SU-DHL-6 (cell line): ENCODE measurements at regions not wholly inside any gene's neighbourhood (a gene's known extent, or its start where the extent isn't known, plus 50 kb on each side); places are given as distances from the start of the nearest gene placed in this dataset.

Experiments
- H2AFZ ChIP-seq: fragments of 200-600 bp; sonication (generic); 2 replicates; pipeline ENCODE4 v1.6.1; 2014; ENCODE audit warnings: low read depth, mild to moderate bottlenecking, moderate library complexity, mixed read lengths, antibody characterized with exemption, low read length; ENCODE audit not compliant: severe bottlenecking
- H3F3A ChIP-seq: fragments of 200-600 bp; shearing (Covaris generic); 2 replicates; pipeline ENCODE4 v1.6.0; 2016; ENCODE audit warnings: antibody characterized with exemption, mild to moderate bottlenecking; ENCODE audit not compliant: insufficient read depth
- H3K27ac ChIP-seq: fragments of 200-600 bp; sonication (generic); 2 replicates; pipeline ENCODE4 v1.5.1; 2016; ENCODE audit warnings: low read depth, mild to moderate bottlenecking, low read length, moderate library complexity, mixed read lengths
- H3K27me3 ChIP-seq: fragments of 200-600 bp; sonication (generic), shearing (Covaris generic); 2 replicates; pipeline ENCODE4 v1.6.0; 2014; ENCODE audit warnings: mild to moderate bottlenecking, low read length
- H3K36me3 ChIP-seq: fragments of 200-600 bp; sonication (generic); 2 replicates; pipeline ENCODE4 v1.6.1; 2014; ENCODE audit warnings: mild to moderate bottlenecking, low read length, mixed read lengths
- H3K4me2 ChIP-seq: fragments of 300-600, 200-600 bp; shearing (Covaris generic), sonication (generic); 2 replicates; pipeline ENCODE4 v1.6.0; 2014; ENCODE audit warnings: low read length, low read depth, mild to moderate bottlenecking; ENCODE audit not compliant: poor library complexity, severe bottlenecking
- H3K4me3 ChIP-seq: fragments of 200-600 bp; sonication (generic); 2 replicates; pipeline ENCODE4 v1.5.1; 2014; ENCODE audit warnings: antibody characterized with exemption, low read length, mild to moderate bottlenecking, mixed read lengths; ENCODE audit not compliant: insufficient read depth, poor library complexity, severe bottlenecking
- H3K79me2 ChIP-seq: fragments of 200-600 bp; sonication (generic); 2 replicates; pipeline ENCODE4 v1.6.1; 2014; ENCODE audit warnings: mild to moderate bottlenecking, low read length, moderate library complexity; ENCODE audit not compliant: insufficient read depth
- H3K9ac ChIP-seq: fragments of 200-600 bp; sonication (generic); 2 replicates; pipeline ENCODE4 v1.7.0; 2014; ENCODE audit warnings: mild to moderate bottlenecking, low read length
- H3K9me2 ChIP-seq: fragments of 200-600 bp; sonication (generic); replicated peaks from 2 replicates; pipeline ENCODE4 v1.6.1; 2014; ENCODE audit warnings: low read length; ENCODE audit not compliant: insufficient read depth
- H3K9me3 ChIP-seq: fragments of 200-600 bp; sonication (generic); 2 replicates; pipeline ENCODE4 v1.6.1; 2014; ENCODE audit warnings: low read length, mixed read lengths; ENCODE audit not compliant: insufficient read depth
- H4K20me1 ChIP-seq: fragments of 200-600 bp; sonication (generic); 2 replicates; pipeline ENCODE4 v1.6.1; 2014; ENCODE audit warnings: low read depth, mild to moderate bottlenecking, antibody characterized with exemption, low read length, moderate library complexity, mixed read lengths
- CTCF ChIP-seq: fragments of 200-600 bp; sonication (generic); IDR thresholded peaks from one replicate; pipeline ENCODE4 v1.5.1; 2017; ENCODE audit warnings: antibody characterized with exemption, mild to moderate bottlenecking, low read length, moderate library complexity; ENCODE audit not compliant: insufficient read depth, poor library complexity, severe bottlenecking
- EZH2phosphoT487 ChIP-seq: fragments of 200-600 bp; sonication (generic), shearing (Covaris generic); conservative IDR thresholded peaks from 2 replicates; pipeline ENCODE4 v1.6.1; 2018; ENCODE audit warnings: mild to moderate bottlenecking, antibody characterized with exemption, low read length, moderate library complexity, mixed read lengths

GRCh38 chr5:68942169-68942568, 151.6 kb upstream of the SLC30A5 start:
- no peaks in the 10 kb centered on the region for H3F3A ChIP-seq
- no peaks in the 10 kb centered on the region for H4K20me1 ChIP-seq
- no peaks in the 10 kb centered on the region for H3K9me3 ChIP-seq
- no peak for TF ChIP-seq CTCF
- no peak for TF ChIP-seq EZH2phosphoT487
- no peak overlapping the region for H3K9ac ChIP-seq
- no peaks in the 10 kb centered on the region for H3K79me2 ChIP-seq
- H3K27ac ChIP-seq = no peak overlapping the region
- H3K4me2 ChIP-seq = no peak overlapping the region
- no peaks in the 10 kb centered on the region for H3K36me3 ChIP-seq
- H3K27me3 ChIP-seq = no peaks in the 10 kb centered on the region
- no peak overlapping the region for H2AFZ ChIP-seq
- H3K9me2 ChIP-seq = no peaks in the 10 kb centered on the region
- no peak overlapping the region for H3K4me3 ChIP-seq

GRCh38 chr5:68946728-68947127, 147.1 kb upstream of the SLC30A5 start:
- Histone ChIP-seq H3K27ac (no peak overlapping the region), H3K9ac (no peak overlapping the region), H3K79me2 (no peaks in the 10 kb centered on the region), H4K20me1 (no peaks in the 10 kb centered on the region), H2AFZ (no peak overlapping the region), H3K9me3 (no peaks in the 10 kb centered on the region), H3K9me2 (no peaks in the 10 kb centered on the region), H3K4me2 (no peak overlapping the region), H3K4me3 (no peak overlapping the region), H3F3A (no peaks in the 10 kb centered on the region), H3K27me3 (no peaks in the 10 kb centered on the region), H3K36me3 (no peaks in the 10 kb centered on the region)
- TF ChIP-seq CTCF (no peak), EZH2phosphoT487 (no peak)

GRCh38 chr5:68947986-68948385, 145.8 kb upstream of the SLC30A5 start:
- Histone ChIP-seq H3K4me3 (no peak overlapping the region), H3K27me3 (no peaks in the 10 kb centered on the region), H3K9me2 (no peaks in the 10 kb centered on the region), H3K9me3 (no peaks in the 10 kb centered on the region), H3K79me2 (no peaks in the 10 kb centered on the region), H3K27ac (no peak overlapping the region), H4K20me1 (no peaks in the 10 kb centered on the region), H3K4me2 (no peak overlapping the region), H3F3A (no peaks in the 10 kb centered on the region), H2AFZ (no peak overlapping the region), H3K9ac (no peak overlapping the region), H3K36me3 (no peaks in the 10 kb centered on the region)
- TF ChIP-seq EZH2phosphoT487 (no peak), CTCF (no peak)

GRCh38 chr5:68949256-68949655, 144.6 kb upstream of the SLC30A5 start:
- Histone ChIP-seq H3K4me3 (no peak overlapping the region), H3K4me2 (no peak overlapping the region), H3K9me2 (no peaks in the 10 kb centered on the region), H3K27me3 (no peaks in the 10 kb centered on the region), H3K27ac (no peak overlapping the region), H3K9ac (no peak overlapping the region), H3K79me2 (no peaks in the 10 kb centered on the region), H3K36me3 (no peaks in the 10 kb centered on the region), H3F3A (no peaks in the 10 kb centered on the region), H3K9me3 (no peaks in the 10 kb centered on the region), H2AFZ (no peak overlapping the region), H4K20me1 (no peaks in the 10 kb centered on the region)
- TF ChIP-seq EZH2phosphoT487 (no peak), CTCF (no peak)
